ENCODE measurements at regions not wholly inside any gene's neighbourhood (a gene's known extent, or its start where the extent isn't known, plus 50 kb on each side); places are given as distances from the start of the nearest gene placed in this dataset.
A peak's percentile ranks its signal among the peaks of the same experiment; 100 is the strongest.

- ChIA-PET CTCF (interaction anchor here (0.9 to 2.2 kb wide), 2 partner anchors 18 to 286 kb away, joined by 3 to 8 read pairs; no protein-coding TSS in a partner anchor), POLR2A (no interaction called here)
- Histone ChIP-seq H3K9me2 (no peaks in the 10 kb centered on the region), H2AFZ (ENCODE audit: low read depth) (no peak overlapping the region), H3K27ac (ENCODE audit: low read depth in 2 of 2, low read length in 1 of 2) (peak overlapping the region in 1 of 2 experiments; percentile 43; a peak in 2 of 4 replicates), H3K9ac (no peak overlapping the region), H3F3A (replicated peaks; ENCODE audit: insufficient read depth) (no peaks in the 10 kb centered on the region), H4K20me1 (ENCODE audit: insufficient read depth) (no peaks in the 10 kb centered on the region), H3K9me3 (no peaks in the 10 kb centered on the region), H3K36me3 (replicated peaks in 1 of 2; ENCODE audit: control insufficient read depth in 1 of 2, insufficient read depth in 2 of 2, low read length in 1 of 2) (no peaks in the 10 kb centered on the region), H3K27me3 (ENCODE audit: insufficient read depth) (no peaks in the 10 kb centered on the region), H3K4me2 (no peak overlapping the region), H3K4me3 (ENCODE audit: low read depth in 2 of 2, low read length in 1 of 2) (no peak overlapping the region), H3K79me2 (ENCODE audit: insufficient read depth) (no peaks in the 10 kb centered on the region), H3K4me1 (ENCODE audit: control insufficient read depth in 1 of 2, insufficient read depth in 2 of 2, low read depth in 1 of 2, low read length in 1 of 2) (peaks cover 0 to 7% of the 10 kb centered on the region in 2 experiments; a peak in 2 of 4 replicates)
- DNase-seq = no peak
- TF ChIP-seq CHD2 (IDR thresholded peaks at IDR 0.05; ENCODE audit: low read length, partially characterized antibody) (no peak), GATA2 (CRISPR knock-in tag; IDR thresholded peaks at IDR 0.05) (no peak), CTCF (IDR thresholded peaks at IDR 0.05) (no peak), FOXM1 (IDR thresholded peaks at IDR 0.05; ENCODE audit: low read depth) (no peak), RCOR1 (IDR thresholded peaks at IDR 0.05; ENCODE audit: low read length) (no peak), EP300 (IDR thresholded peaks at IDR 0.05; ENCODE audit: borderline replicate concordance in 1 of 2, low read depth in 1 of 2, low read length in 1 of 2) (no peak), ZBTB33 (IDR thresholded peaks at IDR 0.05; ENCODE audit: borderline replicate concordance, low read depth) (no peak), EZH2phosphoT487 (IDR thresholded peaks at IDR 0.05; ENCODE audit: borderline replicate concordance, low read depth) (no peak), RAD21 (IDR thresholded peaks at IDR 0.05; ENCODE audit: low read length) (no peak), TCF12 (IDR thresholded peaks at IDR 0.05) (no peak)
- TF ChIP-seq, protein P1, sequence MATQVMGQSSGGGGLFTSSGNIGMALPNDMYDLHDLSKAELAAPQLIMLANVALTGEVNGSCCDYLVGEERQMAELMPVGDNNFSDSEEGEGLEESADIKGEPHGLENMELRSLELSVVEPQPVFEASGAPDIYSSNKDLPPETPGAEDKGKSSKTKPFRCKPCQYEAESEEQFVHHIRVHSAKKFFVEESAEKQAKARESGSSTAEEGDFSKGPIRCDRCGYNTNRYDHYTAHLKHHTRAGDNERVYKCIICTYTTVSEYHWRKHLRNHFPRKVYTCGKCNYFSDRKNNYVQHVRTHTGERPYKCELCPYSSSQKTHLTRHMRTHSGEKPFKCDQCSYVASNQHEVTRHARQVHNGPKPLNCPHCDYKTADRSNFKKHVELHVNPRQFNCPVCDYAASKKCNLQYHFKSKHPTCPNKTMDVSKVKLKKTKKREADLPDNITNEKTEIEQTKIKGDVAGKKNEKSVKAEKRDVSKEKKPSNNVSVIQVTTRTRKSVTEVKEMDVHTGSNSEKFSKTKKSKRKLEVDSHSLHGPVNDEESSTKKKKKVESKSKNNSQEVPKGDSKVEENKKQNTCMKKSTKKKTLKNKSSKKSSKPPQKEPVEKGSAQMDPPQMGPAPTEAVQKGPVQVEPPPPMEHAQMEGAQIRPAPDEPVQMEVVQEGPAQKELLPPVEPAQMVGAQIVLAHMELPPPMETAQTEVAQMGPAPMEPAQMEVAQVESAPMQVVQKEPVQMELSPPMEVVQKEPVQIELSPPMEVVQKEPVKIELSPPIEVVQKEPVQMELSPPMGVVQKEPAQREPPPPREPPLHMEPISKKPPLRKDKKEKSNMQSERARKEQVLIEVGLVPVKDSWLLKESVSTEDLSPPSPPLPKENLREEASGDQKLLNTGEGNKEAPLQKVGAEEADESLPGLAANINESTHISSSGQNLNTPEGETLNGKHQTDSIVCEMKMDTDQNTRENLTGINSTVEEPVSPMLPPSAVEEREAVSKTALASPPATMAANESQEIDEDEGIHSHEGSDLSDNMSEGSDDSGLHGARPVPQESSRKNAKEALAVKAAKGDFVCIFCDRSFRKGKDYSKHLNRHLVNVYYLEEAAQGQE (IDR thresholded peaks at IDR 0.05; ENCODE audit: low read depth, low read length) = no peak
- TF ChIP-seq, protein P2, sequence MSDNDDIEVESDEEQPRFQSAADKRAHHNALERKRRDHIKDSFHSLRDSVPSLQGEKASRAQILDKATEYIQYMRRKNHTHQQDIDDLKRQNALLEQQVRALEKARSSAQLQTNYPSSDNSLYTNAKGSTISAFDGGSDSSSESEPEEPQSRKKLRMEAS (IDR thresholded peaks at IDR 0.05; ENCODE audit: low read depth) = no peak
- WGBS (ENCODE audit: low lambda C conversion rate) = 24% methylated on average over 3 of the region's 3 CpGs
Observed at GRCh38 chr2:49858113-49858490, 703.8 kb upstream of the FSHR start.

All from SK-N-SH (cell line).